ENCODE measurements at regions not wholly inside any gene's neighbourhood (a gene's known extent, or its start where the extent isn't known, plus 50 kb on each side); places are given as distances from the start of the nearest gene placed in this dataset.

- DNase-seq (ENCODE audit: low read depth in 4 of 4, low spot score in 3 of 4), result no peak
These were observed 125.6 kb upstream of the PRNP start for GRCh38 chr20:4560667-4561066.

GRCh38 chr20:4559906-4560305 lies 126.3 kb upstream of the PRNP start:
- DNase-seq (ENCODE audit: low read depth in 4 of 4, low spot score in 3 of 4), result no peak

GRCh38 chr20:4559106-4559505 lies 127.2 kb upstream of the PRNP start:
- DNase-seq (ENCODE audit: low read depth in 4 of 4, low spot score in 3 of 4), result no peak

- no peak for DNase-seq (ENCODE audit: low read depth in 4 of 4, low spot score in 3 of 4)
These were observed 129.5 kb upstream of the PRNP start for GRCh38 chr20:4556781-4557180.

- no peak for DNase-seq (ENCODE audit: low read depth in 4 of 4, low spot score in 3 of 4)
These were observed 130.9 kb upstream of the PRNP start for GRCh38 chr20:4555188-4555890.

- no peak for DNase-seq (ENCODE audit: low read depth in 4 of 4, low spot score in 3 of 4)
These were observed 131.9 kb upstream of the PRNP start for GRCh38 chr20:4554346-4554745.

- no peak for DNase-seq (ENCODE audit: low read depth in 4 of 4, low spot score in 3 of 4)
These were observed 134.1 kb upstream of the PRNP start for GRCh38 chr20:4552075-4552640.

GRCh38 chr20:4550740-4551139 lies 135.5 kb upstream of the PRNP start:
- DNase-seq (ENCODE audit: low read depth in 4 of 4, low spot score in 3 of 4), result no peak

- DNase-seq (ENCODE audit: low read depth in 4 of 4, low spot score in 3 of 4), result no peak
These were observed 136.5 kb upstream of the PRNP start for GRCh38 chr20:4549711-4550259.

GRCh38 chr20:4548552-4548951 lies 137.7 kb upstream of the PRNP start:
- DNase-seq (ENCODE audit: low read depth in 4 of 4, low spot score in 3 of 4), result no peak

GRCh38 chr20:4546786-4547185 lies 139.5 kb upstream of the PRNP start:
- DNase-seq (ENCODE audit: low read depth in 4 of 4, low spot score in 3 of 4), result no peak

- DNase-seq (ENCODE audit: low read depth in 4 of 4, low spot score in 3 of 4), result no peak
These were observed 139.9 kb upstream of the PRNP start for GRCh38 chr20:4546342-4546741.

- no peak for DNase-seq (ENCODE audit: low read depth in 4 of 4, low spot score in 3 of 4)
These were observed 140.7 kb upstream of the PRNP start for GRCh38 chr20:4545526-4545925.

- DNase-seq (ENCODE audit: low read depth in 4 of 4, low spot score in 3 of 4), result no peak
These were observed 141.5 kb upstream of the PRNP start for GRCh38 chr20:4544765-4545164.

- no peak for DNase-seq (ENCODE audit: low read depth in 4 of 4, low spot score in 3 of 4)
These were observed 144.0 kb upstream of the PRNP start for GRCh38 chr20:4542270-4542669.

GRCh38 chr20:4534315-4534714 lies 151.9 kb upstream of the PRNP start:
- DNase-seq (ENCODE audit: low read depth in 4 of 4, low spot score in 3 of 4), result no peak

- no peak for DNase-seq (ENCODE audit: low read depth in 4 of 4, low spot score in 3 of 4)
These were observed 152.7 kb upstream of the PRNP start for GRCh38 chr20:4533368-4534133.

- no peak for DNase-seq (ENCODE audit: low read depth in 4 of 4, low spot score in 3 of 4)
These were observed 153.5 kb upstream of the PRNP start for GRCh38 chr20:4532772-4533171.

GRCh38 chr20:4524792-4525191 lies 161.5 kb upstream of the PRNP start:
- no peak for DNase-seq (ENCODE audit: low read depth in 4 of 4, low spot score in 3 of 4)

- no peak for DNase-seq (ENCODE audit: low read depth in 4 of 4, low spot score in 3 of 4)
These were observed 161.9 kb upstream of the PRNP start for GRCh38 chr20:4524307-4524706.

GRCh38 chr20:4522310-4522709 lies 163.9 kb upstream of the PRNP start:
- DNase-seq (ENCODE audit: low read depth in 4 of 4, low spot score in 3 of 4), result no peak
